ACHN (cell line): ENCODE measurements at regions not wholly inside any gene's neighbourhood (a gene's known extent, or its start where the extent isn't known, plus 50 kb on each side); places are given as distances from the start of the nearest gene placed in this dataset.

Experiments used
- DNase-seq: peaks from one replicate; pipeline ENCODE4 v3.0.0-alpha.2; 2015
- in situ Hi-C: cut with HindIII; loops from 2 replicates; pipeline ENCODE4 v1.10.0; 2017; ENCODE audit warnings: low sequenced_read_pairs, low pct_ligation_motif_present, low pct_unique_long_range_greater_than_20kb

DNA sequence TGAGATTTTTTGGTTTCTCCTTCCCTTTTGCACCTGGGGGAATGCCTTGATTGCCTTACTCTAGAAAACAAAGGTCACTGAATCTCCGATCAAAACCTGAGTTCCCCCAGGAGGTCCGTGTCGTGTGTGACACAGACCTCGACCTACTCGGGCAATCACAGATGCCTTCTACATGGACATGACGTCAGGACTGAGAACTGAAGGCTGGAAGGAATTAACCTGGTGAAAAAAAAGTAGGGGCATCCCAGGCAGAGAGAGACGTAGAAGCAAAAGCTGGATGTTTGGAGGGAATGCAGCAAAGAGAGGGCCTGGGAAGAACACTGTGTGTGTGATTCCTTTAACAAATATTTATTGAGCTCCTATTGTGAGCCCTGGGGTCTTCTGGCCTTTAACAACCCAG lies 178.0 kb downstream of the PRDM2 start:
- in situ Hi-C loops: no loop called here
- no peak for DNase-seq

DNA sequence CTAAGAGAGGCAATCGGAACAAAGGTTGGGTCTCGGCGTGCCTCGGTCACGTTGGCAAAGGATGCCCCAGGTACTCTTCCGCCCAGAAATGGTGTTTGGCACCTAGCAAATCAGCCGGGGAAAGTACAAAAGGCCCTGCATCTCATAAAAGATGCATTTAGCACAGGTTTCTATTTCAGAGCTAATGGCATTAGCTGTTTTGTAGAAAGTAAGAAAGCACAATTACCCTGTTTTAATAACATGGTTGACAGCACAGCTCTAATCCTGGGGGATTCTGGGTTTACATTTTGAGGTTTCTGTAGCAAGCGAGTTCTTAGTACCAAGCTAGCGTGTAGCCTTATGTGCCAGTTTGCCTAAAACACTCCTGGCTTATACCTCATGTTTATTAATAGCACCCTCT lies 178.5 kb downstream of the PRDM2 start:
- in situ Hi-C loops: no loop called here
- DNase-seq: no peak

DNA sequence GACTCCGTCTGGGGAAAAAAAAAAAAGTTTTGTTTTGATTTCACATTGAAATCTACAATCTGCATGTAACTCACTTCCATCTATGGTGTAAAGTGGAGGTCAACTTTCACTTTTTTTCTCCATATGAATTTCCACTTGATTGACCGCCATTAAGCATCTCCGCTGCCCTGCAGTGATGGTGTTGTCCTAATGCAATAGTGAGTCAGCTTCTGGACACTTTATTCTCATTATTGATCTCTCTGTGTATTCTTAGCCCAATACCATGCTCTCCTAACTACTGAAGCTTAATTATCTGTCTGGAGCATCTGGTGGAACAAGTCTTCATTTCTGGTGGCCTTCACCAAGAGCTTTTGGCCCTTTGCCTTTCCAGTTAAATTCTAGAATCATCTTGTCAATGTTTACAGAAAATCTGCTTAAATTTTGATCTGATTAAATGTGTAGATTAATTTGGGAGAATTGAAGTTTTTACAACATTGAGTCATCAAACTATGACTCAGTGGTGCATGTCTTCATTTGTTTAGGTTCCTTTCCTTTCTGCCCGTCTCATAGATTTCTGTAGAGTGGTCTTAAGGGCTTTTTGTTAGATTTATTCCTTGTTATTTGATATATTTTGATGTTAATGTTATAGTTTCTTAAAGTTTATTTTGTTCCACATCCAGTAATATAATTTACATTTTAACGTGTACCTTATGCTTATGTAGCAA lies 181.5 kb downstream of the PRDM2 start:
- in situ Hi-C loops: no loop called here
- no peak for DNase-seq

DNA sequence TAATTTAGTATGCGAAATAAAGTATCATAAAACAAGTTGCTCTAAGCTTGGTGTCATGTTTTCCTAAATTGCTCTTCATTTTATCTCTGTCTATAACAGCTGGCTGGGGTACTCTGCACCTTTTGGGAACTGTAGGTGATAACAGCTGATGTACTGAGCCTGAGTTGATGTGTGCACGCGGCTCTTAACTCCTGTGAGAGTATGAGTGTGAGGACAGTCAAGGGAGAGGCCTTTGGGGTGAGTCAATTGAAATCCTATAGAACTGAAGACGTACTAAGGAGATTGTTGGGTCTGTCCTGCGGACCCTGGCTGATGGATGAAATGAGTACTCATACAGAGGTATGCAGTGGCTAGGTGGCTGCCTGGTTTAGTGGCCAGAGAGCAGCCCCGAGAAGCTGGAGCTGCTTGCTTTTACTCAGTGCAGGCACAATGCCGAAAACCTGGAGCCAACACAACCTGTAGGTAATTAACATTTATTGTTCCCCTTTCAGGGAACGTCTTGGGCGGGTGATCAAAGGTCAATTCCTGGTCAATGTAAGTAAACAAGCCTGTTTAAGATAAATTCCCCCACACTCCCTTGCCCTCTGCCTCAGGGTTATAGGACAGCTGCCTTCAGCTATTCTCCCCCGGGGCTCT lies 188.5 kb downstream of the PRDM2 start:
- in situ Hi-C loops: no loop called here
- DNase-seq: no peak

DNA sequence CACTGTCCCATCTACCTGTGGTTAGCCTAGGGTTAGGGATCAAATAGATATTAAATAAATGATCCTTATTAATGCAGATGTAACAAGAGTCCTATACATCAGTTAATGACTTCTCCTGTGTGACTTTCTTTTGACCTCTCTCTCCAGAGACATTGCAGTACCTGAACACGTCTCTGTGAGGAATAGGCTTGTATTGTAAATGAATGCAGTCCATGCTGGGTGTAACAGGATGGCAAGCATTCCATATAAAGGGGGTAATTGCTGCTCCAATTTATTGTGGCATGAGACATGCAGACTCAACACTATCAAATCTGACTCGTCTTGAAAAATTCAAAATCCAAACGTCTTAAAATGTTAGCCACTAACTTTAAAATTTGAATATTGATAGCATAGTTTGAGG lies 189.5 kb downstream of the PRDM2 start:
- in situ Hi-C loops: no loop called here
- no peak for DNase-seq

DNA sequence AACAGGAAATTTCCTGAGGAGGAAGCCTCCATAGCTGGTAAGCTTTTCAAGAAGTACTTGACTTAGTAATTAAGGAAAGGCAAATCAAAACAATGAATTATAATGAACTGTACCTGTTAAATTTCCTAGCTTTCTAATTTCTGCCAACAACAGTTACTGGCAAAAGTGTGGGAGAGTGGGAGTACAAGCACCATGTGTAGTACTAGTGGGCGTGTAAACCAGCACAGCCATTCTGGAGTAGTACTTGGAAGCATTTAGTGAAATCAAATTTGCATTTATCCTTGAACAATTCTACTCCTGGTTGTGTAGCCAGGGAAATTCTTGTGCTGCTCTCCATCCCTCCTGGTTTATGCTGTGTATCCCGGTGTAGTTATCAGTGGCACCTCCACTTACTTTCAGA lies 190.8 kb downstream of the PRDM2 start:
- DNase-seq: no peak
- in situ Hi-C loops: no loop called here

DNA sequence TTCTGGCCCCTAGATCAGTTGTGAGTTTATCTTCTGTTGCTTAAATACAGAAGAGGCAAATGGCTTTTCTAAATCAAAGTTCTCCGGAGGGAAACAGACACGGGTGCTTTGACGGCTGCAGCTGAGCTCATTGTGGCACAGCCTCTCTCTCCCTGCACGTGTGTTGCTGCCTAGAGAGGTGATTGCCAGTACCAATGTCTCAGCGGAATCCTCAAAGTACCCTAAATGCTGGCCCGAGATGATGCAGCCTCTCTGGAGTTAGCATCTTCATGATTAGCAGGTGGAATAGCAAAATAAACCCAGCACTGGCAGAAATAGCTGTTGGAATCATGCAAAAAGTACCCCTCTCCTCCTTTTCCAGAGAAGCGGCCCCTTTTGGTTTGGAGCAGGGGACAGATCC lies 192.2 kb downstream of the PRDM2 start:
- DNase-seq: no peak
- in situ Hi-C loops: no loop called here

DNA sequence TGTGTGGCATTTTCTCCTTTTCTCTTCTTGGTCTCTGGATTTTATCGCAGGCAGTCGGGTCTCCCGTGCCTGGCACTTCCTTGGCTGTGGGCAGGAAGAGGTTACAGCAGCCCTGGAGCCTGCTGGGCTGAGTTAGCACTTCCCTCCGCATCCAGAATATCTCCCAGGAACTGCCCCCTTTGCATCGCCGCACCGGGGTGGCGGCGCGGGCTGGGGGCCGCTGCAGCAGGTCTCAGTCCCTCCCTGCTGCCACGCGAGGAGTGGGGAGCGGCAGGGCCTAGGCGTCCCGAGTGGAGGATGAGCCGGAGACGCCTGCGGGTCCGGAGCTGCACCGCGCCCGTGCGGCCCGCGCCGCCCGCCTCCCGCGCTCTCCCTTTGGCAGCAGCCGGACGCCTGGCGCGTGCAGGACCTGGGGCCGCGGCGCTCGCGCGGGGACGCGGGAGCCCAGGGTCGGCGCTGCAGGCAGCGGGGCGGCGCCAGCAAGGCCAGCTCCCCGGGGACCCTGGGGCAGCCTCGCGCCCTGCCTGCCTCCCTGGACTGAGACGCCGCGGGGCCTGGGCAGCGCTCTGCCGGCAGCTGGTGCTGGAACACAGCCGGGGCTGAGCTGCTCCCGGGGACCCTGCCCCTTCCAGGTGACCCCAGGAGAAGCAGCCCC lies 192.8 kb downstream of the PRDM2 start:
- no peak for DNase-seq
- in situ Hi-C loops: no loop called here

DNA sequence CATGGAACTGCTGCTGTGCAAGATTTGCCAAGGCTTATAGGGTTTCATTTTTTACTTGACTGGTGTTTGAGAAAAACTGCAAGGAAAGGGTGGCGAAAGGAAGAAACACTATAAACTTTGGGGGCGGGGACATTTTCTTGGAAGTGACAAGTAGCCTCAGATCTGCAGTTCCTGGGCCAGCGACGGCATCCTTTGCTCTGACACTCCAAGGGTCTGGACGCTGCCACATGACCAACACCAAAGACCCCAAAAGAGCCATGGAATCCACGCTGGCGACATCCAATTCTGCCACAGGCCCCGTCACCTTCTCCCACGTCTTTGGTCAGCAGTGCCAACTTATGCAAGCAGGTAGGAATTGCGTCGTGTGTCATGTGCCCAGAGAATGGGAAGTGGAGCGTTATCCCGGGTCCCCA lies 193.4 kb downstream of the PRDM2 start:
- in situ Hi-C loops: no loop called here
- DNase-seq: no peak

DNA sequence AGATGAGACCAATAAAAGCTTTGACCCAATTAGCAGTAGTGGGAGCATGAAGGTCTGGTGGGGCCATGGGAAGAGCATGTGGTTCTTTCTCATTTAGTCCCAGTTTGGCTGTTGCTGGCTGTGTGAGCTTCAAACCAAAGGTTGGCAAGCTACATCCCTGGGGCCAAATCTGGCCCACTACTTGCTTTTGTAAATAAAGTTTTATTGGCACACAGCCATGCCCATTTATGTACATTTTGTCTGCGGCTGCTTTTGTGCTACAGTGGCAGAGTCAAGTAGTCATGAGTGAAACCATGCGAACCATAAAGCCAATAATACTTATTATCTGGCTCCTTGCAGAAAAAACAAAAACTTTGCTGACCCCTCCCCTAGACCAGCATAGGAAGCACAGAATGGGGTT lies 196.9 kb downstream of the PRDM2 start:
- DNase-seq: no peak
- in situ Hi-C loops: no loop called here

DNA sequence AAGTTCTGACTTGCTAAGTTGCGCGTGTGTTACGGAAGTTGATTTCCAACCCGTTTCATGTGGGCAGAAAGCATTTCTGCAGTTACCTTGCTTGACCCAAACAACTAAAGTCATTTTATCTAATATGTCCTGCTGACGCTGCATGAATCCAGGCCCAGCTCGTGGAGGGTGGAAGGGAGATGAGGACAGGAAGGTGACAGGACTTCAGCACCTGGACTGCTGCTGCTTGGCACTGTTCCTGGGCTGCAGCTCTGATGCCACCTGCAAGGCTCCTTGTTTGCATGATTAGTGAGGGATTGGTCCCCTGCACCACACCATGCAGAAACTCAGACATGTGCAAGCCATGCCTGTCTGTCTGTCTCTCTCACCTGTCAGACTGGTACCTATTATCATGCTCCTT lies 198.4 kb downstream of the PRDM2 start:
- in situ Hi-C loops: no loop called here
- no peak for DNase-seq

DNA sequence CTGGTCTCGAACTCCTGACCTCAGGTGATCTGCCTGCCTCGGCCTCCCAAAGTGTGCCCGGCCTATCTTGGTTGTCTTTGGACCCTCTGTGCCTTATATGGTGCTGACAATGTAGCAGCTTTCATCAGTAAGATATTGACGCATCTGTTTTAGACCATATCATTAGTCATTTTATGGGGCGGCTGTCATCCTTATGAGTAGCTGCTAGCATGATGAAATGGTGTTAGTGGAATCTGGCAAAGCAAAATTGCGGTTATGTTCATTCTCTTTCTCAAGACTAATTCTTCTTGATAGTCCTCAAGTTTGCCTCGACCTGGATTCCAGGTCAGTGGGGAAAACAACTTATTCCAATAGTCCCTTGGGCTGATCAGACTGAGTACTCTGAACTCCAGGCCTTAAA lies 199.9 kb downstream of the PRDM2 start:
- no peak for DNase-seq
- in situ Hi-C loops: no loop called here

DNA sequence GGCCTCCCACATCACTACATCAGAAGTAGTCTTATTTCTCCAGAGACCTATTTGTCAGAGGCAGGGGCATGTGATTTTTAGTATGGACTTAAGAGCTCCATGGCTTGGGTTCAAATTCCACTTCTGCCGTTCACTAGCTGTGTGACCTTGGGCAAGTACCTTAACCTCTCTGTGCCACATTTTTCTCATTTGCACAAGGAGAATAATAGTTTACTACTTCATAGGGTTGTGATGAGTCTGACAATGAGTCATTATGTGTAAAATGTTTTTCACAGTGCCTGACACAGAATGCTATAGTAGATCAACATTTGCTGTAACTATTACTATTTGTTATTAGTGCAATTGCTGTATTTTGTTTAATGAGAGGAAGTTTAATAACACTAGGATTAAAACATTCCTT lies 200.6 kb downstream of the PRDM2 start:
- in situ Hi-C loops: no loop called here
- DNase-seq: no peak

DNA sequence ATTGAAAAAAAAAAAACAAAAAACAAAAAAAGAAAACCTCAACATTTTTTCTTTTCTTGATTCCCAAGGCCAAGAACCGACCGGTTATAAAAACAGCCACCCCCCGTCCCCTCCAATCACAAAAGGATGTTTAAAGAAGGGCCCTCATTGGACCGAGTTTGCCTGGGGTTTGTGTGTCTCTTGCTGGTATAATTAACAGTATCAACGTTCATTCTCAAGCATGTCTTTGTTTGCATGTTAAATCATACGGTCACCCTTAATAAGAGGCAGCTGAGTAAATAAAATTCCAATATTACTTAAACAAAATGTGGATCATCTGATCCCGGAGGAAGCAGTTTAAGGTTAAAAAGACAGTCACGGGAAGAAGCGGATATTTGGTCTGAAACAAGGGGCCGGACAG lies 201.1 kb downstream of the PRDM2 start:
- in situ Hi-C loops: no loop called here
- no peak for DNase-seq

DNA sequence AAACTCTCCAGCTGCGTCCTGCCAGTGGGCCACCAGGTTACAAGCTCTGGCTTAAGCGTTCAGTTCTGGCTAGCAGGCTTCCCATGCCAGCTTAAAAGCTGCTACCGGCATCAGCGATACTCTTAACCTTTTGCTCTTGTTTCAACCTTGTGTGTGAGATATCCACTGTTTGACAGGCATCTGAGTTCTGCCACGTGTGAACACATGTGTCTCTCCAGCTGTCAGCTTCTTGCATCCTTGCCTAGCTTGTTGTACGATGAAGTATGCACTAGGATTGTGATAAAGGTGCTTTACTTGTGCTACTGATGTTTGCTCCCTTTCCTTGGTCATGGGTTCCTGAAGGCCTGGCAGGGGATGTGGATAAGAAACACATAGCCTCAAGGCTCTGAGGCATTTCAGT lies 201.6 kb downstream of the PRDM2 start:
- in situ Hi-C loops: no loop called here
- no peak for DNase-seq

DNA sequence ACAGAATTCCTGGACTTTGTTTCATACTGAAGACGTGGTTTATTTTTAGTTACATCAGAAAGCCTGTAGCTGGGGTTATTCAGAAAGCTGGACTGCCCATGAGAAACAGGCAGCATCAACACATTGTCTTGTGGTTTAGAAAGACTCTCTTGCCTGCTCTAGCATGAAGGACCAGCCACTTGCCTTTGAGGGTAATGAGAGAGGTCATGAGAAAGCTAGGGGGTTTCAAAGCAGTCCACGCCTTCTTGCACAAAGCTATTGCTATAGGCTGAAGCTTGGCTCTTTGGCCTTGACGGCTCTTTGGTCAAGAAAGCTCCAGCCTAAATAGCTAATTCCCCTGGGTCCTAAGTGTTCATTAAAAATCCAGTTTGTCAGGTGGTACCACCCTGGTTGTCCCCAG lies 208.1 kb downstream of the PRDM2 start:
- DNase-seq: no peak
- in situ Hi-C loops: no loop called here

DNA sequence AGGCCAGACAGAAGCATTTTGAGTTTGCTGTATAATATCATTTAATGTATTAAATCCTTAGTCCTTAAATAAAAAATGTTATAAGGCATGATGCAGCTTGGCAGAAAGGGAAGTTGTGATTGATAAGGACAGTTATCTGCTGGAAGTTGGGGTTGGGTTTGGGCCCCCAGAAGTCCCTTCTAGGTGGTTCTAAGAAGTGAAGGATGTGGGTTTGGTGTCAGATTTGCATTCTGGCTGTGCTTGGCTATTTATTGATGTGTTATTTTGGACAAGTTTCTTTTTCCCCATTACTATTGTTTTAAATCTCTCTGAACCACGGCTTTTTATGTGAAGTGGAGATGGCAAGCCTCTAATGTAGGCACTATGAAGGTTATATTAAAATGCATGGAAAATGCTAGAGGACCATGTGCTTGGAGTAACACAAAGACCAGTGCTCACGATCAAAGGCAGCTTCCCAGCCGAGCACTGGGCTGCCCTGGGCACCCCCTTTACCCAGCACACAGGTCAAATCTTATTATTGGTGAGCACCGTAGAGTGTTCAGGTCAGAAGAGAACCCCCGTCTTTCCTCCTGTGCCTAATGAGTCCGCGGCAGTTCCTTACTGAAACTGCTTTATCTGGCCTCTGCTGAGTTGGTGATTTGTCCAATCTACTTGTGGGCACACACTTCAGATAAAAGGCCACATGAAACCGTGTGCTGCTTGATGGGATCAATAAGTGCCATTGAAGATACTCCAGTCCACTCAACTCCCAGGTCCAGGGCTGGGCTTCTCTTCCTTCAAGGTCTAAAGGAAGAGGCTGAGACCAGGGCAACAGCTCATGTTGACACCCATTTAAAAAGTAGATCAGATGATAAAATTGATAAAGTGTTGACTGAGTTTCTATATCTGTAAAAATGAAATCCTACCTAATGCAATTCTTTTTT lies 212.0 kb downstream of the PRDM2 start:
- in situ Hi-C loops: no loop called here

DNA sequence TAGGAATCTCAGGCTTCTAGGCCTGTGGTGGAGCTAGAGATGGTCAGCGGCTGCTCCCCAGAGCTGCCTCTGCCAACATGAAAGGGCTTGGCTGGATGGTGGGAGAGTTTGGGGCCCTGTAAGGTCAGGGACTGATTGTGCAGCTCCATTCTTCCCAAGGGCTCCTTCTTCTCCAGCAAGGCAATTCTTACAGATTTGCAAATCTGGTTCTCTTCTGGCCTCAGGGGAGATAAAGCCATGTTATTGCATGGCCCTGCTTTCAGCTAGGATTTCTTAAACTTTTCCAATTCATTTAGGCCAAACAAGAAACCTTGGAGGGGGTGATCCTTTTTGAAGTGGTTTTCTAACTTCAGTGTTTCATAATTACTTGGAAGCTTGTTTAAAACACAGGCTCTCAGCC lies 213.4 kb downstream of the PRDM2 start:
- in situ Hi-C loops: no loop called here

More for the DNA sequence above, 212.0 kb downstream of the PRDM2 start:
- DNase-seq: no peak

DNA sequence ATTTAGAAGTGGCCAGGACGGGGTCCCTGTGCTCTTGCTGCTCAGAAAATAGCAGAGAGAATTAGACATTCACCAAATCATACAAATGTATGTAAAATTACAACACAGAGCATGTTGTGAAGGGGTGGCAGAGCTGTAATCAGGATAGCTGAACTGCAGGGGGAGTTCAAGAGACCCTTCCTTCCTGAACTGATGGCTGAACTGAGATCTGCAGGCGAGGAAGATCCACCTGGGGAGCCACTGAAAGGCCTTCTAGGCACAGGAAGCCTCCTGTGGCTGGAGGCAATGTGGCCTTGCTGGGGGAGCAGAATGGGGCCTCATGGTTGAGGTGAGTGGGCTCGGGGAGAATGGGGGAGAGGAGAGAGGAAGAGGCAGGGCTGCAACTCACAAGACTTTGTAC lies 216.5 kb downstream of the PRDM2 start:
- in situ Hi-C loops: no loop called here
- no peak for DNase-seq

More for the DNA sequence above, 213.4 kb downstream of the PRDM2 start:
- DNase-seq: no peak
